HG03354 (cell line): ENCODE measurements at regions not wholly inside any gene's neighbourhood (a gene's known extent, or its start where the extent isn't known, plus 50 kb on each side); places are given as distances from the start of the nearest gene placed in this dataset.

Source experiments
- ATAC-seq: cut with Tn5 transposase; IDR thresholded peaks from one replicate; pipeline ENCODE4 v1.9.1; 2021; ENCODE audit warnings: mild to moderate bottlenecking; ENCODE audit not compliant: unreplicated experiment, poor library complexity, severe bottlenecking

GRCh38 chr14:78071016-78071549 is 99.1 kb upstream of the NRXN3 start:
- ATAC-seq = no peak

DNA sequence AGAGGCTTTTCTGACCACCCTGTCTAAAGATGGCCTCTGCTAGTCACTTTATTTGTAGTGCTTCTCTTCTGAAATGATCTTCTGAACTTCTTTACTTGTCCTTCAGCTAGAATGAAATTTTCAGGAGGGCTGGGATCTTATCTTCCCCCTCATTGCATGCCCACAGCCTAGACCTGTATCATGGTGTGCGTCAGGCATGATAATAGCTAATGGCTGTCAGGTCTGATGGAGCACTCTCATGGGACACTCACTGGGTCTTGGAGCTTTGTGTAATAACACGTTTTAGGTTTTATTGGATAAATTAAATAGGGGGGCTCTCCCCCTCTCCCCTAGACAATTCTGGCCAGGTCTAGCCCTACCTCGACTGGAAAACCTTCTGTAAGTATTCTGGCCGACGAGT is 97.1 kb upstream of the NRXN3 start:
- no peak for ATAC-seq

DNA sequence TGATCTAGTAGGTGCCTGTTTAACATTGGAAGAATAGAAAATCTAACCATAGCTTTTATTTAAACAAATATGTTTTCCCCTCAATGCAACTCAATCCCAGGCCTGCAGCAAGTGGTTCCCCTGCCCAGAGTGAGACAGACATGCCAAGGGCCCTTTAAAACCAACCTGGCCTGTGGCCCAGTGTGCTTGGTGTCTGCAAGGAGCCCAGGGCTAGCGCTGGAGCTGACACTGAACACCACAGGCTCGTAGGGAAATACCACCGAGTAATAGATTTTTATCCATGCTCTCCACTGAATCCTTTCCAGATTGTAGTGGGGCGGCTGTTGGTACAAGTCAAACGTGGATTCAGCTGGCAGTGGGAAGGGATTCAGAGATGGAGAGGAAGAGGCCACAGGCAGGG is 95.6 kb upstream of the NRXN3 start:
- no peak for ATAC-seq

DNA sequence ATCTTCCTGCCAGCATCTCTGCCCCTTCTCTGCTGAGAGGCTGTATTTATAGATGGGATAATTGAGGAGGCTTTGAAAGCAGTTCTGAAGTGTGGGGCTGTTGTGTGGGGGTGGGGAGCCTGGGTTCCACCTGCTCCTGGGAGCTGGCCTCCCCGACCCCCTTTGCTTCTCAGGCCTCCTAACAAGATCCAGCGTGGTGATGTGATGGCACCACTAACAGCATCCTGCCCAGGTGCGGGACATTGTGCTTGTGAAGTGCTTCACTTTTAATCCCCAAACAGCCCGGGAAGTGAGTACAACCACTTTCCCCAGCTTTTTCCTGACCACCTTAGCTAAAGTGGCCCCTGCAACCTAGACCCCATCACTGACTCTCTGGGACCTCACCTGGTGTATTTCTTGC is 95.1 kb upstream of the NRXN3 start:
- no peak for ATAC-seq

- ATAC-seq = no peak
Observed at GRCh38 chr14:78075555-78076277, 94.5 kb upstream of the NRXN3 start.

GRCh38 chr14:78081245-78081644 is 88.9 kb upstream of the NRXN3 start:
- ATAC-seq = no peak

DNA sequence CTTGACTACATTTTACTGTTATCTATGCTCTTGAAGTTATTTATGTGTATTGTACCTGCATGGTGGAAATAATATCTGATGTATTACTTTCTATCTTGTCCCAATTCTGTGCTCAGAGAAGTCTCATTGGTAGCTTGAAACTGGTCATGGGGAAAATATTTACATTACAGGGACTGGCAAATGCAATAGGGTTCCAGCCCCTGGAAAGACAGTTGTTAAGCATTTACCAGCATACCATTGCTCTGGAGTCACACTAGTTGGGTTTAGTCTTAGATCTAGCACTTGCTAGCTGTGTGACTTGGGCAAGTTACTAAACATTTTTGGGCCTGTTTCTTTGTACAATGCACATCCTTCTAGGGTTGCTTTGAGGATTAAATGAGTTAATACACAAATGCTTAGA is 86.3 kb upstream of the NRXN3 start:
- no peak for ATAC-seq

- ATAC-seq = no peak
Observed at GRCh38 chr14:78086342-78086741, 83.8 kb upstream of the NRXN3 start.

GRCh38 chr14:78088916-78089315 is 81.3 kb upstream of the NRXN3 start:
- no peak for ATAC-seq

- ATAC-seq = no peak
Observed at GRCh38 chr14:78090864-78091263, 79.3 kb upstream of the NRXN3 start.

DNA sequence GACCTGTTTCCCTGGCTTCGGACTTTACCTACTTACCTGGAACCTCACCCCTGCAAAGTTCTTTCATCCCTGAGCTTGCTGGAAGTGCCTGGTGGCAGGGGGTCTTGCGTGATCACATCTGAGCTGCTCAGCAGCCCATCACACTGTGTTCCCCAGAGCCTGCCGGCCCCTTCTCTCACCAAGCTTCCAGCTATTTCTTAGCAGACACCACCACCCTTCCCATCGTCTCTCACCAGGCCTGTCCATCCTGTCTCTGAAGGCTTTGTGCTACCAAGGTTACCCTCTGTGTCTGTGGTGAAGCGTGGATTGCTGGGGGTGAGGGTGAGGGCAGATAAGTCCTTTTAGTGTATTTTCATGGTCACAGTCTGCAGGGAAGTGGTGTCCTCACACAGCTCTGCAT is 78.8 kb upstream of the NRXN3 start:
- ATAC-seq = no peak

- no peak for ATAC-seq
Observed at GRCh38 chr14:78092040-78092439, 78.1 kb upstream of the NRXN3 start.

DNA sequence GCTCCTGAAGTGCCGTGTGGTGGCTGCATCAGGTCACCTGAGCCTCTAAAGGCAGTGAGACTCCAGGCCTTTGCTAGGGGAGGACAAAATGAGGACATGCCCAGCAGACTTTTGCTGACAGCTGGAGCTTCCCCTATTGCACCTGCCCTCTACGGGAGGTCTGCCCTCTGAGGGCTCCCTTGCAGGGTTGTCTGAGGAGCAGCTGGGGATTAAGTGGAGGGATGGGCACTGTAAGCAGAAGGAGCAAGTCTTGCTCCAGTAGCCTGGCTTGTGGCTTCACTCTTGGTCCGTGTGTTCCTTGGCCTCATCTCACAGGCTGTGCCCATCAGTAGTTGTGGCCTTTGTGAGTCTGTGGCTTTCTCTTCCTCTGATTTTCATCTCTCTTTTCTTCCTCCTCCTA is 66.9 kb upstream of the NRXN3 start:
- no peak for ATAC-seq

- no peak for ATAC-seq
Observed at GRCh38 chr14:78104160-78104559, 66.0 kb upstream of the NRXN3 start.

GRCh38 chr14:78104655-78105054 is 65.5 kb upstream of the NRXN3 start:
- ATAC-seq = no peak

DNA sequence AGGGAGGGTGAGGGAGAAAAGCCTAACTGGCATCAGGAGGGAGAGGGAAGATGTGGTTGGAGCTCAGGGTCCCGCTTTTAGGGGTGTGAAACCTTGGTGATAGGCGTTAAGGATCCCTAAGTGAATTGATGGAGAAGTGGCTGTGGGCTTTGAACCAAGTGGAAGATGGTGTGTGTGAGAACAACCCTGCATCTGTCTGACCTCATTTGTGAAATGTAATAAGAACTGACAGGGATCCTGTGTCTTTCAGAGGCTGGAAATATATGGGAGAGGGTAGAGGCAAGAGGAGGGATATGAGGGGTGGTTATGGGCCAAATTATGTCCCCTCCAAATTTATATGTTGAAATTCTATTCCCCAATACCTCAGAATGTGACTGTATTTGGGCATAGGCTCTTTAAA is 63.8 kb upstream of the NRXN3 start:
- no peak for ATAC-seq

GRCh38 chr14:78107166-78107565 is 63.0 kb upstream of the NRXN3 start:
- ATAC-seq = no peak

DNA sequence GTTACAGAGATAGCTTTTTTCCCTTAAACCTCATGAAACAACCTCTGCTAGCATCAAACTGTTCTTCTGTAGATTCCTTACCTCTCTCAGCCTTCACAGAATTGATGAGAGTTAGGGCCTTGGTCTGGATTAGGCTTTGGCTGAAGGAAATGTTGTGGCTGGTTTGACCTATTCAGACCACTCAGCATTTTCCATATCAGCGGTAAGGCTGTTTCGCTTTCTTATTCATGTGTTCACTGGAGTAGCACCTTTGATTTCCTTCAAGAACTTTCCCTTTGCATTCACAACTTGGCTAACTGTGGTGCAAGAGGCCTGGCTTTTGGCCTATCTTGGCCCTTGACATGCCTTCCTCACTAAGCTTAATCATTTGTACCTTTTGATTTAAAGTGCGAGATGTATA is 50.7 kb upstream of the NRXN3 start:
- ATAC-seq = no peak
